GM21737 (cell line): ENCODE measurements at regions not wholly inside any gene's neighbourhood (a gene's known extent, or its start where the extent isn't known, plus 50 kb on each side); places are given as distances from the start of the nearest gene placed in this dataset.

ENCODE experiments used
- ATAC-seq: cut with Tn5 transposase; IDR thresholded peaks from one replicate; pipeline ENCODE4 v1.9.1; 2021; ENCODE audit warnings: mild to moderate bottlenecking, moderate library complexity; ENCODE audit not compliant: unreplicated experiment

- ATAC-seq = no peak
These were observed 643.7 kb downstream of the BCOR start for GRCh38 chrX:39453889-39454621.

- ATAC-seq = no peak
These were observed 640.7 kb downstream of the BCOR start for GRCh38 chrX:39456894-39457604.

GRCh38 chrX:39458779-39459178, 639.0 kb downstream of the BCOR start:
- no peak for ATAC-seq

GRCh38 chrX:39459204-39459603, 638.6 kb downstream of the BCOR start:
- no peak for ATAC-seq

GRCh38 chrX:39459952-39460351, 637.8 kb downstream of the BCOR start:
- ATAC-seq = no peak

- no peak for ATAC-seq
These were observed 637.3 kb downstream of the BCOR start for GRCh38 chrX:39460499-39460898.

- ATAC-seq = no peak
These were observed 634.9 kb downstream of the BCOR start for GRCh38 chrX:39462835-39463234.

- no peak for ATAC-seq
These were observed 633.5 kb downstream of the BCOR start for GRCh38 chrX:39464253-39464652.

- ATAC-seq = no peak
These were observed 632.3 kb downstream of the BCOR start for GRCh38 chrX:39465467-39465866.

- no peak for ATAC-seq
These were observed 631.9 kb downstream of the BCOR start for GRCh38 chrX:39465906-39466305.

GRCh38 chrX:39469126-39469525, 628.6 kb downstream of the BCOR start:
- ATAC-seq = no peak

- no peak for ATAC-seq
These were observed 627.0 kb downstream of the BCOR start for GRCh38 chrX:39470588-39471407.

- ATAC-seq = no peak
These were observed 625.6 kb downstream of the BCOR start for GRCh38 chrX:39472161-39472560.

- no peak for ATAC-seq
These were observed 623.9 kb downstream of the BCOR start for GRCh38 chrX:39473812-39474211.

GRCh38 chrX:39475372-39475771, 622.4 kb downstream of the BCOR start:
- ATAC-seq = no peak

GRCh38 chrX:39476604-39477021, 621.1 kb downstream of the BCOR start:
- no peak for ATAC-seq

- no peak for ATAC-seq
These were observed 620.6 kb downstream of the BCOR start for GRCh38 chrX:39477031-39477761.

GRCh38 chrX:39477762-39478120, 620.0 kb downstream of the BCOR start:
- ATAC-seq = no peak

GRCh38 chrX:39479856-39480255, 617.9 kb downstream of the BCOR start:
- ATAC-seq = no peak

GRCh38 chrX:39480963-39481362, 616.8 kb downstream of the BCOR start:
- ATAC-seq = no peak

GRCh38 chrX:39481621-39482020, 616.1 kb downstream of the BCOR start:
- no peak for ATAC-seq
